ENCODE measurements at regions not wholly inside any gene's neighbourhood (a gene's known extent, or its start where the extent isn't known, plus 50 kb on each side); places are given as distances from the start of the nearest gene placed in this dataset.

- H3K36me3 ChIP-seq (ENCODE audit: control insufficient read depth in 1 of 2, insufficient read depth in 2 of 2, low read length in 2 of 2) = no peaks in the 10 kb centered on the region
- H3K79me2 ChIP-seq (ENCODE audit: insufficient read depth, low read length) = no peaks in the 10 kb centered on the region
- H3K27ac ChIP-seq (ENCODE audit: low read depth, low read length) = no peak overlapping the region
- DNase-seq (ENCODE audit: low read depth, low spot score) (no peak), ATAC-seq (no peak)
- no peak overlapping the region for H3K9ac ChIP-seq (ENCODE audit: low read length)
- BruUV-seq (replicated peaks) = no TSS peak
- H3K4me1 ChIP-seq (ENCODE audit: control insufficient read depth in 1 of 2, insufficient read depth in 2 of 2, low read length in 2 of 2) = peaks cover 0 to 7% of the 10 kb centered on the region in 2 experiments; a peak in 2 of 4 replicates
- intact Hi-C loops (cut with micrococcal nuclease) = no loop called here
- ChIA-PET CTCF (no interaction called here), RAD21 (ENCODE audit: low non-redundant PET in 1 of 2, low total read pairs in 2 of 2, uncharacterized antibody in 2 of 2, unreplicated experiment in 2 of 2) (no interaction called here), POLR2A (no interaction called here)
- no peaks in the 10 kb centered on the region for H3K9me3 ChIP-seq (ENCODE audit: control insufficient read depth in 1 of 2, insufficient read depth in 1 of 2, low read depth in 1 of 2, low read length in 2 of 2)
- TF ChIP-seq SRF (IDR thresholded peaks at IDR 0.05; ENCODE audit: low read depth) (no peak), POLR2AphosphoS5 (IDR thresholded peaks at IDR 0.05; ENCODE audit: low read depth, low read length) (no peak), JUND (IDR thresholded peaks at IDR 0.05) (no peak), ATF3 (IDR thresholded peaks at IDR 0.05) (no peak), SP1 (IDR thresholded peaks at IDR 0.05; ENCODE audit: low read depth) (no peak), SIN3A (IDR thresholded peaks at IDR 0.05; ENCODE audit: low read depth) (no peak), TCF7L2 (IDR thresholded peaks at IDR 0.05; ENCODE audit: borderline replicate concordance, extremely low read depth, insufficient read depth, insufficient read length) (no peak), POLR2A (IDR thresholded peaks at IDR 0.05; ENCODE audit: borderline replicate concordance, extremely low read depth, insufficient read depth, insufficient read length) (no peak), CEBPB (IDR thresholded peaks at IDR 0.05; ENCODE audit: low read depth) (no peak), RAD21 (IDR thresholded peaks at IDR 0.05; ENCODE audit: low read depth) (no peak), CTCF (IDR thresholded peaks at IDR 0.05 in 2 of 3, conservative IDR thresholded peaks at IDR 0.05 in 1 of 3; ENCODE audit: borderline replicate concordance in 1 of 3, insufficient read depth in 1 of 3, low read depth in 2 of 3, low read length in 2 of 3) (no peak), YY1 (IDR thresholded peaks at IDR 0.05; ENCODE audit: extremely low read depth, insufficient replicate concordance, low read depth, low read length) (no peak), ZNF274 (IDR thresholded peaks at IDR 0.05; ENCODE audit: low read depth, low read length) (no peak)
- H3K27me3 ChIP-seq (ENCODE audit: insufficient read depth, low read length) = no peaks in the 10 kb centered on the region
- no peak overlapping the region for H3K4me2 ChIP-seq (ENCODE audit: low read length)
- H4K20me1 ChIP-seq (ENCODE audit: insufficient read depth) = no peaks in the 10 kb centered on the region
- no peak overlapping the region for H2AFZ ChIP-seq (ENCODE audit: low read depth, low read length, poor library complexity, severe bottlenecking)
- H3K4me3 ChIP-seq (replicated peaks in 1 of 2; ENCODE audit: low read depth in 1 of 2, low read length in 2 of 2) = no peak overlapping the region
- H3K9me2 ChIP-seq (ENCODE audit: insufficient read depth) = no peaks in the 10 kb centered on the region
These were observed 85.4 kb downstream of the TOMM20 start for GRCh38 chr1:235043234-235043633.
